ENCODE measurements at regions not wholly inside any gene's neighbourhood (a gene's known extent, or its start where the extent isn't known, plus 50 kb on each side); places are given as distances from the start of the nearest gene placed in this dataset.

DNA sequence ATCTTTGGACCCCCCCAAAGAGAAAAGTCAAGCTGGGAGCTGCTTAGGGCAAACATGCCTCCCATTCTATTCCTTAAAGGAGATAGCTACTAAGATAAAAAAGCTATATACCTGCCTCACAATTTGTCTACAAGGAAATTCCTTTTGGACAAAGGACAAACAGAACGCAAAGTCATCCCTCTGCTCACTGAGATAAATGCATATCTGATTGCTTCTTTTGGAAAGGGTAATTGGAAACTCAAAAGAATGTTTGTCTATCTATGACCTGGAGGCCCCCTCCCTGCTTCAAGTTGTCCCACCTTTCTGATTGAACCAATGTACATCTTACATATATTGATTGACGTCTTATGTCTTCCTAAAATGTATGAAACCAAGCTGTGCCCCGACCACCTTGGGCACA, 80.9 kb upstream of the FUT8 start:
- TF ChIP-seq, protein P1, sequence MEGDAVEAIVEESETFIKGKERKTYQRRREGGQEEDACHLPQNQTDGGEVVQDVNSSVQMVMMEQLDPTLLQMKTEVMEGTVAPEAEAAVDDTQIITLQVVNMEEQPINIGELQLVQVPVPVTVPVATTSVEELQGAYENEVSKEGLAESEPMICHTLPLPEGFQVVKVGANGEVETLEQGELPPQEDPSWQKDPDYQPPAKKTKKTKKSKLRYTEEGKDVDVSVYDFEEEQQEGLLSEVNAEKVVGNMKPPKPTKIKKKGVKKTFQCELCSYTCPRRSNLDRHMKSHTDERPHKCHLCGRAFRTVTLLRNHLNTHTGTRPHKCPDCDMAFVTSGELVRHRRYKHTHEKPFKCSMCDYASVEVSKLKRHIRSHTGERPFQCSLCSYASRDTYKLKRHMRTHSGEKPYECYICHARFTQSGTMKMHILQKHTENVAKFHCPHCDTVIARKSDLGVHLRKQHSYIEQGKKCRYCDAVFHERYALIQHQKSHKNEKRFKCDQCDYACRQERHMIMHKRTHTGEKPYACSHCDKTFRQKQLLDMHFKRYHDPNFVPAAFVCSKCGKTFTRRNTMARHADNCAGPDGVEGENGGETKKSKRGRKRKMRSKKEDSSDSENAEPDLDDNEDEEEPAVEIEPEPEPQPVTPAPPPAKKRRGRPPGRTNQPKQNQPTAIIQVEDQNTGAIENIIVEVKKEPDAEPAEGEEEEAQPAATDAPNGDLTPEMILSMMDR (IDR thresholded peaks at IDR 0.05), result no peak
- no peak for TF ChIP-seq POLR2A (IDR thresholded peaks at IDR 0.05)
